ENCODE measurements at regions not wholly inside any gene's neighbourhood (a gene's known extent, or its start where the extent isn't known, plus 50 kb on each side); places are given as distances from the start of the nearest gene placed in this dataset.

GRCh38 chr11:110824912-110825620 is 112.8 kb upstream of the ARHGAP20 start:
- no peak for DNase-seq

- DNase-seq = no peak
Measured at GRCh38 chr11:110818032-110818687, 105.9 kb upstream of the ARHGAP20 start.

- DNase-seq = no peak
Measured at GRCh38 chr11:110812086-110812733, 100.0 kb upstream of the ARHGAP20 start.

GRCh38 chr11:110809417-110810199 is 97.4 kb upstream of the ARHGAP20 start:
- no peak for DNase-seq

- DNase-seq = no peak
Measured at GRCh38 chr11:110808248-110808647, 96.0 kb upstream of the ARHGAP20 start.

- no peak for DNase-seq
Measured at GRCh38 chr11:110807801-110808200, 95.6 kb upstream of the ARHGAP20 start.

GRCh38 chr11:110805756-110806155 is 93.5 kb upstream of the ARHGAP20 start:
- DNase-seq = no peak

GRCh38 chr11:110802162-110802561 is 89.9 kb upstream of the ARHGAP20 start:
- DNase-seq = no peak

GRCh38 chr11:110801328-110801727 is 89.1 kb upstream of the ARHGAP20 start:
- no peak for DNase-seq

GRCh38 chr11:110798201-110798900 is 86.1 kb upstream of the ARHGAP20 start:
- DNase-seq = no peak

GRCh38 chr11:110797453-110797852 is 85.2 kb upstream of the ARHGAP20 start:
- DNase-seq = no peak

GRCh38 chr11:110795112-110795624 is 82.9 kb upstream of the ARHGAP20 start:
- no peak for DNase-seq

GRCh38 chr11:110793556-110793955 is 81.3 kb upstream of the ARHGAP20 start:
- DNase-seq = no peak

- DNase-seq = no peak
Measured at GRCh38 chr11:110791621-110792020, 79.4 kb upstream of the ARHGAP20 start.

GRCh38 chr11:110787680-110788079 is 75.4 kb upstream of the ARHGAP20 start:
- DNase-seq = no peak

GRCh38 chr11:110786226-110786902 is 74.1 kb upstream of the ARHGAP20 start:
- no peak for DNase-seq

GRCh38 chr11:110785398-110785797 is 73.2 kb upstream of the ARHGAP20 start:
- DNase-seq = no peak

- DNase-seq = no peak
Measured at GRCh38 chr11:110782616-110783015, 70.4 kb upstream of the ARHGAP20 start.

GRCh38 chr11:110779108-110779507 is 66.9 kb upstream of the ARHGAP20 start:
- no peak for DNase-seq

- no peak for DNase-seq
Measured at GRCh38 chr11:110778343-110778742, 66.1 kb upstream of the ARHGAP20 start.

GRCh38 chr11:110777775-110778174 is 65.5 kb upstream of the ARHGAP20 start:
- no peak for DNase-seq

GRCh38 chr11:110776081-110776480 is 63.8 kb upstream of the ARHGAP20 start:
- no peak for DNase-seq

Measured in SIG-M5 (cell line).